Activated T-cell treated with anti-CD3 and anti-CD28 coated beads, Interleukin-2, amount 50 U/mL, for 48 hours (primary cell): ENCODE measurements at regions not wholly inside any gene's neighbourhood (a gene's known extent, or its start where the extent isn't known, plus 50 kb on each side); places are given as distances from the start of the nearest gene placed in this dataset.
"Not testable (repeated sequence)": the region's sequence is repeated elsewhere in the genome, so short reads cannot be mapped to it uniquely, and the experiment has no call there.

ENCODE experiments used
- DNase-seq, 2 experiments: peaks; one replicate each; pipeline ENCODE4 v3.0.0-alpha.2; 2020

DNA sequence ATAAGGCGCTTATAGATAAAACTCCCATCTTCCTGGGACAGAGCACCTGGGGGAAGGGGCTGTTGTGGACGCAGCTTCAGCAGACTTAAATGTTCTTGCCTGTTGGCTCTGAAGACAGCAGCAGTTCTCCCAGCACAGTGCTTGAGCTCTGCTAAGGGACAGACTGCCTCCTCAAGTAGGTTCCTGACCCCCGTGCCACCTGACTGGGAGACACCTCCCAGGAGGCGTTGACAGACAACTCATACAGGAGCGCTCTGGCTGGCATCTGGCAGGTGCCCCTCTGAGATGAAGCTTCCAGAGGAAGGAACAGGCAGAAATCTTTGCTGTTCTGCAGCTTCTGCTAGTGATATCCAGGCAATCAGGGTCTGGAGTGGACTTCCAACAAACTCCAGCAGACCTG lies 383.1 kb upstream of the EMCN start:
- not testable (repeated sequence) for DNase-seq

DNA sequence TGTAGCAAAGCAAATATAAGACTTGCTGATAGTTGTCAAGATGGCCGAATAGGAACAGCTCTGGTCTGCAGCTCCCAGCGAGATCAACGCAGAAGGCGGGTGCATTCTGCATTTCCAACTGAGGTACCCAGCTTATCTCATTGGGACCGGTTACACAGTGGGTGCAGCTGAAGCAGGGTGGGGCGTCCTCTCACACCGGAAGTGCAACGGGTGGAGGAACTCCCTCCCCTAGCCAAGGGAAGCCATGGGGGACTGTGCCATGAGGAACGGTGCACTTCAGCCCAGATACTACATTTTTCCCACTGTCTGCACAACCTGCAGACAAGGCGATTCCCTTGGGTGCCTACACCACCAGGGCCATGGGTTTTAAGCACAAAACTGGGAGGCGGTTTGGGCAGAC lies 382.3 kb upstream of the EMCN start:
- no peak for DNase-seq

DNA sequence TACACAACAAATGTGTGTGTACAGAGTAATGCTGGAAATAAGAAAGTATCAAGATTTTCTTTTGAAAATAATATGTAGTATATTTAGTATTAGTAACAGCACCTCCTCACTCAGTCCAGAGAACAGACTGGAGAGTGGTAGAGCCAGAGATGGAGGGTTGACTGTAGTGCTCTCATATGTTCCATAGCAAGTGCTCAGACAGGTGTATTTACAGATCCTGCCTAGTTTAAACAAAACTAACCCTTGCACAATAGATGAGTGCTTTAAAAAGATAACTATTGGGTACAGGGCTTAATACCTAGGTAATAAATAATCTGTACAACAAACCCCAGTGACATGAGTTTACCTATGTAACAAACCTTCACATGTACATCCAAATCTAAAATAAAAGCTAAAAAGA lies 381.0 kb upstream of the EMCN start:
- no peak for DNase-seq

DNA sequence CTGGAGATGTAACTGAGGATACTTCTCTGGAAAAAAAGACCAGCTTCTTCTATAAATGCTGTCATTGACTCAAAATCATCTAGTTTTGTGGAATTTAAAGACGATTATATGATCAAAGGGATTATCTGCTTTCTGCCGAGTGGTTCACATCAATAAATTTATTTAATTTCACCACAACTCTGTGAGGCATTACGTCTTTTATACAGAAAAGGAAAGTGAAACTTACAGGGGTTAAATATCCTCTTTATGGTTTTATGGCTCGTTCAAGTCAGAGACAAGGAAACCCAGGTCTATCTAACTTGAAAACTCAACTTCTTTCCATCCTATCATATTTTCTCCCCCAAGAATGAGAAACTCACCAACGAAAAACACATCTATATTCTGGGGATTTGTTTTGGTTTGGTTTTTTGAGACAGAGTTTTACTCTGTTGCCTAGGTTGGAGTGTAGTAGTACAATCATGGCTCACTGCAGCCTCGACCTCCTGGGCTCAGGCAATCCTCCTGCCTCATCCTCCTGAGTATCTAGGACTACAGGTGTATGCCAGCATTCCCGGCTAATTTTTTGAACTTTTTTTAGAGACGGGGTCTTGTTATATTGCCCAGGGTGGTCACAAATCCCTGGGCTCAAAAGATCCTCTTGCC lies 377.9 kb upstream of the EMCN start:
- DNase-seq: no peak

DNA sequence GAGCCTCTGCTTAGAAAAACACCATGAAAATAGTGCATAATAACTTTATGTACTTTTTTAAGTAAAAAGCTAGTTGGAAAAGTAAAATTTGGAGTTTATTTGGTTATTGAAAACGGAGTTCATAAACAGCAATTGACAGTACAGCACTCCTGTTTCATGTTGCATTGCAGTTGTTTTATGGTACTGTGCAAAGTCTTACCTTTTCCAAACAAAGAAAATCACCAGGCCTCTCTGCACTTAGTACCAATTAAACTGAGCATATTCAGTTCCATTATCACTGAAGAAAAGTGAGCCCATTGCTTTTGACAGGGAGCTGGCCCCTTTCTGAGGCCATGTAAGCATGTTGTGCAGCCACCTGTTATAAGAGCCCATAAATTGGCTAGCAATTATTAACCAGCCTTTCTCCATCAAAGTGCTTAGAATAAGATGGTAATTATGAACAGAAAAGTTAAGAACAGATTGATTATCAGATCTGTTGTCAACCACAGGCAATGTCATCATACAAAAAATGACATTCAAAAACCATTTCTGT lies 376.6 kb upstream of the EMCN start:
- DNase-seq: no peak

DNA sequence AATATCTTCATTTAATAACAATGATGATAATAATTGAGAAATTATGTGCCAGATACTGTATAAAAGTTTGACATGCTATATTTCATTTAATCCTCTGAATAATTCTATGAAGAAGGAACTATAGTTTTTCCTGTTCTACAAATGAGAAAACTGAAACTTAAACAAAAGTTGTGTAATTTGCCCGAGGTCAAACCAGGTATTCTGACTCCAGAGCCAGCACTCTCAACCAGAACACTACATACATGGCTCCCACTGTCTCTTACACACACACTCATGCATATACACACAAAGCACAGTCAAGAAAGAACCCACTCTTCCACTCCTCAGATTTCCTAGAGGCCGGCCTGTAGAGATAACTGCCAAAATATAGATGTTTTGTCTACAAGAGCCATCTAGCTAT lies 374.0 kb upstream of the EMCN start:
- DNase-seq: no peak

DNA sequence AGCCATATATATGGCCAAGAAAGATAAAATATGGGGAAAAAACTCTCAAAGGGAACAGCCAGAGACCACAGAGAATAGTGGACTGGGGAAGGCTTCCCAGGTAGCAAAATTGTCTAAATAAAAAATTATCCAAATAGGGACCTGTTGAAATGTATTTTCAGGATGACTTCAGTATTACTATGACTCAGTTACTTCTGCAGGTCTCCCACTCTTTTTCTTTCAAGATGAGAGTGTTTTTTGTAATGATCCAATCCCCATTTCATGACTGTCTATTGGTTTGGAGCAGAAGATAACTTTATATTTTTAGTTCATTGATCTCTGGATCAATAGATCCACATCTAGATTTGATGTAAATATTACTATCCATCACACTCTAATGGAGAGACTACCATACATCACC lies 372.1 kb upstream of the EMCN start:
- DNase-seq: no peak

DNA sequence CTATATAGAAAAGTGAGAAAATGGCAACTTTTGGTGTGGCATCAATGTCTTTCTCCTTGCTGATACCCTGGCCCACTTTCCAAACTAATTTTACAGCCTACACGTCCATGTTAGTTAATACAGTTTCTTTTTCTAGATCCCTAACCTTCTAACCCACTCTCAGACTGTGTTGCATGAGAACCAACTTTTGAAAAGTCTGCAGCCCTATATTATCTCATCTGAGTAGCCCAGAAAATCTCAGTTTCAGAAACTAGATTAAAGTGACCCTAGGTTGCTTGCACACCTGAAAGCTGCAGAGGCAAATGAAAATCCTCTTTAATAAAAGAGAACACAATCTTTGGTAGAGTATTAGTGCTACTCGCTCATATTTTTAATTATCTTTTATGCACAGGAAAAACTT lies 371.6 kb upstream of the EMCN start:
- no peak for DNase-seq

DNA sequence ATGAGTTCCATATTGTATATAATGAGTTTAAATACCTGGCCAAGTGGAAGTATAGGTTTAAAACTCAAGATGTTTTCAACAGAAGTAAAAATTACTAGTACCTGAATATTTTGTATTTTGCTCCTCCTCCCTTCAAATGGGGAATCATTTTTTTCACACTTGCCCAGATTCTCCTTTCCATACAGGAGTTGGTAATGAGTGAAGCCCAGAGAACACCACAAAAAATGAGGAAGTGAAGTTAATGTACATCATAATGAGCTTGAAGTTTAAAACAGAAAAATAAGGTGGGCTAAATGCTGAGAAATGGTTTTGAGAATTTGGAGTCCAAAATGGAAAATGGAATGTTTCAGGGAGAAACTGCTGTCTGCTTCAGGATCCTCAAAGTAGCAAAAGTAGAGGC lies 364.8 kb upstream of the EMCN start:
- no peak for DNase-seq

DNA sequence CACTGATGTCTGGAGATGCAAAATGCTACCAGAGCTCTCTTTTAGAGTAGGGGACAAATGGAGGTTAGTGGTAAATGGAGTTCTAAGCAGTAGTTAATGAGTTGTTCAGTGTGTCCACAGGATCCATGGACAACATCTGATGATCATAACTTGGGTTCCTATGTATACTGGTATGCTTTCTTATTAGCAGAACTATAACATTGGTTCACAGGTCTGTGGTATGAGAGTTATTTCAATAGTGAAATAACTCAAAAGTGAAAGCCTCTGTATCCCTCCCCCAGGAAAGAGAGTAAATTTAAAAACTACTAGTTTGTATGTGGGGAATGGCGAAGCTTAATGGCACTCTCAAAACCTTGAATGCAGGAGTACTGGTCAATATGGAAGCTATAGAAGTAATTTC lies 363.5 kb upstream of the EMCN start:
- DNase-seq: no peak

DNA sequence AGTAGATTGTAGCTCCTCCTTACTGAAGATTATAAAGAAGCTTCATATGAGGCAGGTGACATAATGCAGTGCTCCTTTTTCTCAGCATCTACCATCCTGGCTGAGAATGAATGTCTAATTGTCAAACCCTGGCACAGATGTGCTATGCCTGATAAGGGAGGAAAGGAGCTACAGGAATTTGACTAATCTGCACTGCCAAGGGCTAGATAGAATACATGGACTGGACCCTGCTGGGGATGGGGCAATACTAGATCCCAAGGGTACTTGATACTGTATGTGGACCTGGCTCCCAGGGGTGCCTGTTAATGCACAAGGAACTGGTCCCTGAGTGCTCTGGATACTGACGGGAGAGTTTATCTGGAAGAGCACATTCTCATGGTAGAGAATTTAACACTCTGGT lies 362.2 kb upstream of the EMCN start:
- DNase-seq: no peak

DNA sequence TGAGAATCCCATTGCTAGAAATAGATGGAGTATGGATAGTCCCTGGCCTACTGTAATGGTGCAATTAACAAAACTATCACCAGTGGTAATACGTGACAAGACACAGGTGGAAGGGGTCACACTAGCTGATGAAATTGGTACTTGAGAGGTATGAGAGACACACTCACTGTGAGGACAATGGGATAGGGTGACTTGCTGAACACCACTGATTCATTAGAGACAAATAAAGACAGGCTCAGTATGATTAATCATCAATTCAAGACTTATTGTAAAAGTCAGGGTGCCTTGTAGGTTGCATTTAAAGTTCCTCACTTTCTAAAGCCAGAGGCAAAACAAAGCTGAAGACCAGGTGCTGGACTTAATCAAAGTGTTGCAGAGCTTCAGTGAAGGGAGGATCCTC lies 361.6 kb upstream of the EMCN start:
- no peak for DNase-seq

DNA sequence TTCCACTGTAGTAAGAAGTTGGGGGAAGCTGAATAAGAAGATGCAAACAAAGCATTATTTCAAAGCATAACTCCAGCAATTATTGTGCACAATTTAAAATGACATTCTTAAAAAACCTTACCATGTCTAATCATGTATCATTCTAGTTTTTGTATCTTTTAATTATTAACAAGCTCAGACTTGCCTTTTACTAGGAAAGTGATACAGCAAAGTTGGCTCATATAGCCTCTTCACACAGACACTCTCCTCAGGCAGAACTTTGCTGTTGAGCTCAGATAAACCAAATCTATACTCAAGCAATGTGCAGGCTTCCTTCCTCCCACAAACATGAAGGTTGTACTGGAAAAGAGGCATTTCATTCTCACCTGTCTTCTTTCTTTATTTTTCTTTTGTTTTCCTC lies 358.7 kb upstream of the EMCN start:
- DNase-seq: no peak

DNA sequence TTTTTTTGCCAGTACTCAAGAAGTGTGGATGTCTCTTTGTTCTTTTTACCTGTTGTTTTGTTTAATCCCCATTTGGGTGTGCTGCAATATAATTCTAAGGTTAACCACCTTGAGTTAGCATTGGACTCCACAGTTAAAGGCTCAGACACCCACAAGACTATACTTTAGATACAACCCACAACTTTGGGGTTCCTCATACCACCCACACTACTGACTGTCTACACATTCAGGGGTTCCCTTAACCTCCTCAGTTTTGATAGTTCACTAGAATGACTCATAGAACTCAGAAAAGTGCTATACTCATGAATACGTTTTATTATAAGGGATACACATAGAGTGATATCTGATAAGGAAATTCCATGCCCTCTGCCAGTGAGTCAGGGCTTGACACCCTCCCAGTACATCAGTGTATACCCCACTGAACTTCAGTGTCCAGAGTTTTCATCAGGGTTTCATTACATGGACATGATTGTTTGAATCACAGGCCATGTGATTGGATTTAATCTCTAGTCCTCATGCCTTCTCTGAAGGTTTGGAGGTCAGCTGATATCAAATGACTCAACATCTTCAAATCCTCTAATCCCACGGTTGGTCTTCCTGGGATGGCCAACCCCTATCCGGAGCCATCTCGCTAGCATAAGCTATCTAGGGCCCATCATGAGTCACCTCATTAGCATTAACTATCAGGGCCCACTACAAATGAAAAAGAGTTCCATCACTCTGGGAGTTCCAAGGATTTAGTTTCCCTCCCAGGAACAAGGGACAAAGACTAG lies 357.7 kb upstream of the EMCN start:
- no peak for DNase-seq

DNA sequence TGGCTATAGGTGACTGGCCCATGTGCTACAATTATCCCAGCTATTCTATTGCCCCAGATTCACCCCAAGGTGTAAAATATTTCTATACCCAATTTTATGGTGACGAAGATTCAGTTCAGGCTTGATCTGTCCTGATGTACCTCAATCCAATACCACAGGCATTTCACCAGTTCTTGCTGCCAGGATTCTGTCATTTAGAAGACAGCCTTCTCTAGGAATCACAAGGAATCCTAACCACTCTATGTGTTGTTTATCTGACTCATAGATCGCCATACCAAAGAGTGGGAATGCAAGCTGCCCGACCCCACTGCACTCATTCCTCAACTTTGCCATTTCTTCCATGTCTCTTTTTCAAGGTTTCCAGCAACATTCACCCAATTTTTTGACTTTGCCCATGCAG lies 355.0 kb upstream of the EMCN start:
- DNase-seq: no peak

DNA sequence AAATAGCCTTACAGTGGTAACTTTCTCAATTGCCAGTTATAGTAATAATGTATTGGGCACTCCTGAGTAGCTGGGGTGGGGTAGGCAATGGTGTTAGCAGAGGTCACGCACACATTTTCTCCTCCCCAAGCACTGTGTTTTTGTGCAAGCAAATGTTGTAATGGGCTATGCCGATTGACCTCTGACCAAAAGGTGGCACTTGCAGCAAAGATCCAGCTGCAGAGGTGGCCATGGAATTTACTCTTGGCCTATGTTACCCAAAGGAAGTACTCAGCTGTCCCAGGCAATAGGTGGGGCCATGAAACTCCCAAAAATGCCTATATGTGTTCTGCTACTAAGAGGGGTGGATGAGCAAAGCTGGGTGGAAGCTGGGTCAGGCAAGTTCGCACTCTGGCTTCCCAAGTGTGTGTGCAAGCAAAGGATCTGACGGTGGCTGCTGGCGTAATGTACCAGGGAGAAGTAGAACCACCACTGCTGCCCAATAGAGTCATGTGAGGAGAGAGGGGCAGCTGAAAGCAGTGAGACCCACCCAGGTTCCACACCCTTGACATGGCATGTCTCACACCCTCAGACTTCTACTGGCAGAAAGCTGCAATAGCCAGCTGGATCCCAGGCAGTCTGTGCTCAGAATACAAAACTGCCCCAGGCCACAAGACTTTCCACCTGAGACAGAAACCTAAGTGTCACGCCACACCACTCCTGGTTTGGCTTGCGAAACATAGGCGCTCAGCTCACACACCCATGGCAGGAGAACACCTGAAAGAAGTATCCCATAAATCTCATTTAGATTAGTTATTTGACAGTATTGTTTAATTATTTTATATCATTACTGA lies 353.3 kb upstream of the EMCN start:
- DNase-seq: no peak

DNA sequence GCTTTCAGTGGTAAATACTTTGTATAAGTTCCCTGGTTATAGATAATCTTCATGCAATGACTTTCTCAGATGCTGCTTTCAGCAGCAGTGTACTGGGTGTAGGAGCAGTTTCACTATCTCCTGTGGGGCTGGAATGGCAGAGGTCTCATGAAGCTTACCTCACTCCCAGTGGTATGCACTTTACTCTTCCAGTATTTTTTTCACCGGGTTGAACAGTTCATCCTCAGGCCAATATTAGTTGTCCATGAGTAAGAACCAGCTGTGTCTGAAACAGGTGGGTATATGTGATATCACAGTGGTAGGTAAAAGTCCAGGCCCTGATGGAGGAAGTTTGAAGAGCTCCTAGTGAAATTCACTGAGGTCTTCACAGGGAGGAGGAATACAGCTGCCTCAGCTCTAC lies 351.5 kb upstream of the EMCN start:
- DNase-seq: no peak

DNA sequence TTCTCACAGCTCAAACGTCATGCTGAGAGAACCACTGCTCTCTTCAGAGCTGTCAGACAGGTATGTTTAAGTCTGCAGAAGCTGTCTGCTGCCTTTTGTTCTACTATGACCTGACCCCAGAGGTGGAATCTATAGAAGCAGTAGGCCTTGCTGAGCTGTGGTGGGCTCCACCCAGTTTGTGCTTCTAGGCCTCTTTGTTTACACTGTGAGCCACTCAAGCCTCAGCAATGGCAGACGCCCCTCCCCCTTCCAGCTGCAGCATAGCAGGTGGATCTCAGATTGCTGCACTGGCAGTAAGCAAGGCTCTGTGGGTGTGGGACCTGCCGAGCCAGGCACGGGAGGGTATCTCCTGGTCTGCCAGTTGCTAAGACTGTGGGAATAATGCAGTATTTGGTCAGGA lies 350.5 kb upstream of the EMCN start:
- not testable (repeated sequence) for DNase-seq

DNA sequence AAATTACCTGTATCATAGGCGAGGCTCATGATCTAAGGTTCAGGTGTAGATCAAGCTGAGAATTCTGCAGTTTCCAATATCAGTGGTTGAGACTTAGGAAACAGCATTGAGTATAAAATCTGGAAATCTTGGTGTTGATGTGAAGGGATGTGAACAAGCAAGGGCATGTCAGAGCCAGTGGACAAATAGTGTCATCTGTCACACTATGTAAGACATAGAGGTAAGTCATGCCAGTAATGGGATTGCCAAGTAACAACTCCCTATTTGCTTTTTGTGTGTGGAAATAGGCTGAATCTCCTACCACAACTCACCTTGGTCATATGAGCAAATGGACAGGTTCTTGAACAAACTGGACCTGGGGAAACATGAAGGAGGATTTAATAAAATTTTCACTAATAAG lies 334.5 kb upstream of the EMCN start:
- DNase-seq: no peak

DNA sequence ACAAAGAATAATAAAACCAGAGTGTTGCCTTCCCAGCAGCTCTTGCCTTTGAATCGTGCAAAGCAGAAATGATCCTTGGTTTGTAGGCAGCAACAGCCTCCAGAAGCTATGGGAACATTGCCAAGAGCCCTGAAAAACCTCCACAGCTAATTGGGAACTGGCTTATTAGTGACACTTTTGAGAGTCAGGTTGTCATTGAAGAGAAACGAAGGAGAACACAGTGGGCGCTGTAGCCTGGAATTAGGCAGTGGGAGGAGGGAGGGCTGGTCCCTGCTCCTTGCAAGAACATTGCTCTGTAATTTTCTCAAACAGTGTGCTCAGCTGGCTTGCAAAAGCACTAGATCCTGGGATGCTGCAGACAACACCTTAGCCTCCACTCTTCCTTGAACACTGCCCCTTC lies 331.5 kb upstream of the EMCN start:
- no peak for DNase-seq

DNA sequence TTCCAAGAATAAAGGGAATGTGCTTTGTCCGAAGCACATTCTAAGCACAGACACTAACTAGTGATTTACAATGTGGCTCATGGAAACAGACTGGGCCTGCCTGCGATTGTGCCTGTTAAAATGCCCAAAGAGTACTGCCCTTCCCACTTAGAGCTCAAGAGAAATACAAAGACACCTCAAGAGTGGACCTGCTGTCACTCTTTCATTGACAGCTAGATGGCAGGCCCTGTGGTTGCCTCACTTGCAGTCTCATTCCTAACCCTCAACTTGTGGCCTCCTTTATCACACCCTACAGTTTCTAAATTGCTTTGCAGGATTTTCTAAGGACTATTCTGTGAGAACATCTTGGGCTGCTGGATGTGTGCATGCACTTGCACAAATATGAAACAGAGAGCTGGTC lies 331.0 kb upstream of the EMCN start:
- no peak for DNase-seq

DNA sequence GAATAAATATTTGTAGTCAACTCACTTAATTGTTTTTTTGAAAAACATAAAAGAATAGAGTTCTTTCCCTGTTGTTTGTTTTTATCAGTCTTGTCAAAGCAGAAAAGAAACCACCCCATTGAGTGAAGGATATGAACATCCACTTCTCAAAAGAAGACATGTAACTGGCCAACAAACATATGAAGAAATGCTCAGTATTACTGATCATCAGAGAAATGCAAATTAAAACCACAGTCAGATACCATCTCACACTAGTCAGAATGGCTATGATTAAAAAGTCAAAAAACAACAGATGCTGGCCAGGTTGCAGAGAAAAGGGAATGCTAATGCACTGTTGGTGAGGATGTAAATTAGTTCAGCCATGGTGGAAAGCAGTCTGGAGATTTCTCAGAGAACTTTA lies 326.1 kb upstream of the EMCN start:
- no peak for DNase-seq

DNA sequence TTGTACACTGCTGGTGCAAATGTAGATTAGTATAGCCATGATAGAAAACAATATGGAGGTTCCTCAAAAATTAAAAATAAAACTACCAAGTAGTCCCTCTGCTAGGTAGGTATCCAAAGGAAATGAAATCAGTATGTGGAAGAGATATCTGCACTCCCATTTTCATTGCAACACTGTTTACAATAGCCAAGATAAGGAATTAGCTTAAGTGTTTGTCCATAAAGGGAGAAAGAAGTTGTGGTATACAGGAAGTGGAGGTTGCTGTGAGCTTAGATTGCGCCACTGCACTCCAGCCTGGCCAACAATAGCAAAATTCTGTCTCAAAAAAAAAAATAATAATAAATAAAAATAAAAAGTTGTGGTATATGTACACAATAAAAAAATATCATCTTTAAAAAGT lies 325.0 kb upstream of the EMCN start:
- DNase-seq: no peak

DNA sequence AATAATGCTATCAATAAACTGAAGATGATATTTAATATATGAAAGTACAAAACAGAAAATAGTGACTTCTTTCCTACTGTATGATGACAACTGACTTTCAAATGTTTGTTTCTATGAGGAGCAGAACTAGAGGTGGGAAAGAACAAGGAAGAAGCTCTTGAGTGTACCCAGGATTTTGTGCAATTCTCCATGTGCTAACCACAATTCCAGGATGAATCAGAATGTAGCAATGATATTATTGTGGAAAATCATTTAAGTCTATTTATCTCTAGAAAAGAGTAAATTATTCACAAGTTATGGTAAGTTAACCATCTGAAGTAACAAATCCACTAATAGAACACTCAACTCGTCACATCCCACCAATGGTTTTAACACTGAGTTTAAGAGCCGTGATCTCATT lies 324.1 kb upstream of the EMCN start:
- no peak for DNase-seq
